Activated effector memory CD4-positive, alpha-beta T cell treated with anti-CD3 and anti-CD28 coated beads, Interleukin-2, amount 50 U/mL, for 16 hours (primary cell): ENCODE measurements at regions not wholly inside any gene's neighbourhood (a gene's known extent, or its start where the extent isn't known, plus 50 kb on each side); places are given as distances from the start of the nearest gene placed in this dataset.

Source experiments
- DNase-seq: peaks from one replicate; pipeline ENCODE4 v3.0.0-alpha.2; 2020

DNA sequence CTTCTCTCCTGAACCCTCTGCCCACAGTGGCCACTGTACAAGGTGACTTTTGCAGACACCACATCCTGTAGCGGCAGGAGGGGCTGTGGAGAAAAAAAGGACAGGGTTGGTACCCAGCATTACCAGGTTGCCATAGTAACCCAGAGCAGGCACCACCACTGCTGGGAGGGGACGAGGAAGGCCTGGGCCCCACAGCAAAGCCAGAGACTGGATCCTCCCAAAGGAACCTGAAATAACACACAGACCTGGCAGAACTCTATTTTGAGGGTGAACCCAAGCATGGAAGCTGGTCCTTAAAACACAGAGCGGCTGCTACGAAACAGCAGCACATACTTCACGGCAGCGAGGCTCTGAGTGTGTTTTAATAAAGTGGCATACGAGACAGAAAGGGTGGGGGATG, 380.6 kb downstream of the CTTN start:
- no peak for DNase-seq

DNA sequence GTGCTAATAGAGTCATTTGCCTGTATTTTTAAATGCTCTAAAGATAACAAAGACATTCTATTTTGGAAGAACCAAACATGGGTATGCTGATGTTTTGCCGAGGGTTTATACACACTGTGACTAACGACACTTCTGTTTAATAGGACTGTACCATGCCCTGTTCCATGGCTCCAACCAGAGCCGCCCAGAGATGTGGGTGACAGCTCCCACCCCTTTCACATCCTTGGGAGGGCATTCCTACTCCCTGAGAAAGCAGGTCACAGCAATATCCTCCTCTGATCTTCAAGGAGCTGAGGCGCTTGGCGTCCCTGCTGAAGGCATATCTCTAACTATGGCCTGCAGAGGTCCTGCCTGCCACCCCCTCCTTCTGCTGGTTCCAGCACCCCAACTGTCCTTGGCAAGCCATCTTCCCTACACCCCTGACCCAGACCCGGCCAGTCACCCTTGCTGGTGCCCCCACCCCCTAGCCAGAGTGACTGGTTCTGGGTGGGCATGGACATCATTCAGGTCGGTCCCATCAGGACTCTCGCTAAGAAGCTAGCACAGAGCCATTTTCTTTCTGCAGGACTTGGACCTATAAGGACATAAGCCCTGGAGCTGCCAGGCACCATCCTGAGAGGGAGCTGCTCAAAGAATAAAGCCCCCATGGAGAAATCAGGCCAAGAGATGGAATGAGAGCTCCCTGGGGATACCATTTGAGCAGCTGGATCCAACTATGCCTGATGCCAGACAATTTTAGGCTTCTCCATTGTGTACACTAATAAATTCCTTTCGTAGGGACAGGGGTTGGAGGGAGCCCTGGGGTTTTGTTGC, 381.3 kb downstream of the CTTN start:
- no peak for DNase-seq

DNA sequence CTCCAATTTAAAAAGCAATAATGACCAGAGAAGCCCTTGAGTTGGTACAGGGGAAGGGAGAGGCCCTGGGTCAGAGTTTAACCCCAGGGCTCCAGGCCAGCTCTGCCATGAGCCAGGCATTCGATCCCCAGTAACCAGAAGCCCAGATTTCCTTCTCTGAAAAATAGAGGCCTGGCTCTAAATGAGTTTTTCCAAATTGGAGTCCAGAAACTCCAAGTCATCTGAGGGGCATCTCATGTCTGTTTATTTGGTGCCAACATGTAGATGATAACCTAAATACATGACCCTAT, 381.9 kb downstream of the CTTN start:
- DNase-seq: no peak

DNA sequence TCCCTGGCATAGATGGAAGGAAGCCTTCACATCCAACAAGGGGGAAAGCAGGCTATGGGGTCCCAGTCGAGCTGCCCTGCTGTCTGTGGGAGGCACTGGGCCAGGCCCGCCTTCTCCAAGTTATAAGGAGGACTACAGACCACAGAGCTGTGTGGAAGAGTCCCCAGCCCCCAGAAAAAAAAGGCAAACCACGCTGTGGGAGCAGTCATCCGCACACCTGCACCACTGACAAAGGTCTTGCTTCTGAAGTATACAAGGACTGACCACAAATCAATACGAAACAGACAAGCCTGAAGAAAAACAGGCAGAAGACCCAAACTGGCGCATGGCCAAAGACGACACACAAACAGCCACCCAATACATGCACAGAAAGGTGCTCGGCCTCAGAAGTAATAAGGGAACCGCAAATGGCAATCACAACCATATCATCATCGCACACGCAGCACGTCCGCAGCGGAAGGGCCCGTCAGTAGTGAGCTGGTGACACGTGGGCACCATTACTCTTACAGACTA, 384.1 kb downstream of the CTTN start:
- no peak for DNase-seq

DNA sequence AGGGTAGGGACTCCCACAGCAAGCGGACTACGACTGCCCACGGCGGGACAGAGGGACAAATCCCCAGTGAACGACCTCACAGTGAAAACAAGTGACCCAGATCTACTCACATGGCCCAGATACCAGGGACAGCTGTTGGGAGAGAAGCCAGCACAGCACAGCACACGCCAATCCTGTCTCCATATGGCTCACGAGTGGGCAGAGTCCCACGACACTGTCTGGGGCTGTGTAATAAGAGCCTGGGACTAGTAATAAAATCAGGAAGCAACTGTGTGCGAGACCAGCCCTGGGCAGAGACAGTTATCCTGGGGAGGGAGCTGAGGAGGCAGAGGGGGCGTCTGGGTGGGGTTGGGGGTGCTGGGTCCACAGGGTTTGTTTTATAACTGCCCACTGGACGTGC, 385.0 kb downstream of the CTTN start:
- DNase-seq: no peak

GRCh38 chr11:70783821-70784220, 385.5 kb downstream of the CTTN start:
- DNase-seq: no peak

- no peak for DNase-seq
Measured at GRCh38 chr11:70785372-70785771, 387.0 kb downstream of the CTTN start.

DNA sequence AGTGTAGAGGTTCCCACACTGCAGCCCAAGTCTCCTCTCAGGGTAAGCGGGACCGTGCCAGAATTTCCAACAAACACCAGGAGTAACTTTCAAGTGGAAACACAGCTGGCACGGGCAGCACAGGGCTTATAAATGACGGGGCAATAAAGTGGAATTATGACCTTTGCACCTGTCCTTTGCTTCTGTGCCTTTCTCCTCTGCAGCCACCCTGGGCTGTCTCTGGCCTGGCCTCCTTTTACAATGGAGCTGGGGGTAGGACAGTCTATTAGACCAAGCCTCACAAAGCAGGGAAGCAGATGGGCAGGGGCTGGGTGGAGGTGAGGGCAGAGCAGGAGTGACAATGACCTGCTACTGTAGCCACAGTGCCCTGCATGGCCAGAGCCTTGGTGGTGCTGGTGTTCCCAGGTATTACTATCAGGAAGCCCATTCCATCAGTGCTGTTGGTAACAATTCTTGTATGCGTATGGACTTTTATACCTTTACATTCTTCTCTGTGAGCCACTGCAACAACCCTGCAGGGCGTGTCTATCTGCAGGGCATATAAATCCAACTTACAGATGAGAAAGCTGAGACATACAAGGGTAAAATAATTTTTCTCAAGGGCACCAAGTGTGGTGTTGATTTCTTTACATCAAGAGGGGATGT, 387.8 kb downstream of the CTTN start:
- no peak for DNase-seq

- no peak for DNase-seq
Measured at GRCh38 chr11:70788248-70789022, 390.1 kb downstream of the CTTN start.

- no peak for DNase-seq
Measured at GRCh38 chr11:70790671-70791300, 392.5 kb downstream of the CTTN start.

GRCh38 chr11:70796648-70797227, 398.4 kb downstream of the CTTN start:
- DNase-seq: no peak

GRCh38 chr11:70798296-70798695, 400.0 kb downstream of the CTTN start:
- DNase-seq: no peak

DNA sequence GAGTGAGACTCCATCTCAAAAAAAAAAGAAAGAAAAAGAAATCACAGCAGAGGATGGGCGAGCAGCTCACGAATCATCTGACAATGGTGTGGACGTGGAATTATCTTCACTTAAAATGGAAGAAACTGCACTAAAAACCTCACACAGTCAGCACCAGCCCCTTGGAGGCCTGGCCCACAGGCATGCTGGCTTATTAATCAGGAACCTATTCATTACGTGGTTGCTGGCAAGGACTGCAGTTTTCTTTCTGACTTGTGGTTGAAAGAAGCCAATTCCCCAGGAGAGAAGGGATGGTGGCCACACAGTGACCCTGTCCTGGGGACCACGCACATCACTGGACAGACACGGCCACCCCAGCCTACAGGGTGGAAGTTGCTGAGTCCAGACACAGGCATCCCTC, 401.1 kb downstream of the CTTN start:
- no peak for DNase-seq

DNA sequence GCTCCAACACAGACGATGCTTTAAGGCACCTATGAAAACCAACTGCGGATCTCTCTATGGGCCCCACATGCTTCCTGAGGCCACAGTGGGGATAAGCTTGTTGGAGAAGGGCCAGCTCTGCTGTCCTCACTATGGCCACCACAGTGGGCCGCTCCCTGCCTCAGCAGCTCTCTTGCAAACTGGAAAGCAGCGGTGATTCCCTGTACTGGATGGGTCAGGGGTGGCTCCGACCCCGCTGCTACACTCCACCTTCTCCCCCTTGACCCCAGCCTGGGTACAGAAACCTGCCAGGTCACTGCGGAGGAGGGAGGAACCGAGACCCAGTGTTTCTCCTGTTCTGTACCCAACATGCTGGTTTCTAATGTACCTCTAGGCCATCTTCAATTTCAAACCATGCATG, 403.9 kb downstream of the CTTN start:
- no peak for DNase-seq

- DNase-seq: no peak
Measured at GRCh38 chr11:70804139-70804837, 406.0 kb downstream of the CTTN start.

- no peak for DNase-seq
Measured at GRCh38 chr11:70805243-70805642, 406.9 kb downstream of the CTTN start.

DNA sequence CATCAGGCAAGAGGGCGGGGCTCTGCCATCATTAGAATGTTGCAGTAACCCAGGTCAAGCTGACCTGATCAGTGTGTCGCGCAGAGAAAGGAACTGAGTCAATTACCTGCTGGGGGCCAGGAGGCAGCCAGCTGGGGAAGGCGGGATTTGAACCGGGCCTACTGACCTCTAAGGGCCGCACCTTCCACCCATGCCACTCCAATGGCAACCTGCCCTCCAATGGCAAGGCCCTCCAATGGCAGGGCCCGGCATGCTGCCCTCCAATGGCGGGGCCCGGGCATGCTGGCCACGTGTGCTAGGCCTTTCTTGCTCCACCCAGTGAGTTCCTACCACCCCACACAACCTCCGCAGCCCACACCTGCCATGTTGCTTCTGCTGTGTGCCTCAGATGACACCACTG, 407.6 kb downstream of the CTTN start:
- no peak for DNase-seq

GRCh38 chr11:70806461-70807194, 408.3 kb downstream of the CTTN start:
- no peak for DNase-seq

- no peak for DNase-seq
Measured at GRCh38 chr11:70807195-70807543, 408.8 kb downstream of the CTTN start.

DNA sequence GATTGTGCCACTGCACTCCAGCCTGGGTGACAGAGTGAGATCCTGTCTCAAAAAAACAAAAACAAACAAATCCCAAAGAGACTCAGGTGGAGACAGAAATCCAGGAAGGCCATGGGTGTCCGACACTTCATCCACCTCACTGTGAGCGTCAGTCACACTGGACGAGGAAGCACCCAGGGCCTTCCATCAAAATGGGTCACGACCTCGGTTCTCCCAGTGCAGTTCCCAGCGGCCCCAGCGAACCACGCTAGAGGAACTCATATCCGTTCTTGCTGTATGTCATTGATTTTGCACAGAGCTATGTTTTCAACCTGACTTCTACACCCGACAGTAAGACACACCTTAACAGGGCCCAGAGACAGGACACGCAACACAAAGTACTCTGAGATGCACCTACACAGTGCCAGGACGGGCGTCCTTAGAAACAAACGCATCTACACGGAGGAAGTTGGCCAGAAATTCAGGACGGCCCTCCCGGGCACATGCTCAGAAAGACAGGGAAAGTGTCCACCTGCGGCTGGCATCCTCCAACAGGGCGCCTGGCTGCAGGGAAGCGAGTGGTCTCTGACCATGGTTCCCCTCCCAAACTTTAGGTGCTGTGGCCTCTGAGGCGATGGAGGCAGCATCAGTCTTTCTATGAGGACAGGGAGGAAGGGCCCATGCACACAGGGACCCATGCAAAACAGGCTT, 410.5 kb downstream of the CTTN start:
- DNase-seq: no peak

DNA sequence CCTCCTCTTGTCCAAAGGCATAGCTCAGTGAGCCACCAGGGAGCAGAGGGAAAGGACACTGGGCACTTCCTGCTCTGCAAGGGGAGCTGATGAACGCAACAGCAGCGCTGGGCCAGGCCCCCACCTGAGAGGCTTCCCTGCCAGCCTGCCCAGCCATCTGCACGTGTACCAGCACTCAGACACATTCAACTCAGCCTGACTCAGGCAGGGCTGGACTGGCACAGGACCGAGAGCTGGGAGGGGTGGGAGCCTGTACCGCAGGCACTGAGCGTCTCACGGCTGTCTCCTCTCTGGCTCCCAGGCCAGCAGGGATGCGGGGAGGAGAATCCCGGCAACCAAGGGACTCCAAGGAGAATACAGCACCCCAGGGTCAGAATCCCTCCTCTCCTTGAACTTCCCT, 411.8 kb downstream of the CTTN start:
- DNase-seq: no peak
